A673 (cell line): ENCODE measurements at regions not wholly inside any gene's neighbourhood (a gene's known extent, or its start where the extent isn't known, plus 50 kb on each side); places are given as distances from the start of the nearest gene placed in this dataset.
"Not testable (repeated sequence)": the region's sequence is repeated elsewhere in the genome, so short reads cannot be mapped to it uniquely, and the experiment has no call there.

Experiments used
- EZH2 ChIP-seq: fragments of 200-600 bp; sonication (generic); IDR thresholded peaks from 2 replicates; pipeline ENCODE4 v1.6.1; 2017; ENCODE audit warnings: borderline replicate concordance, low read depth, mild to moderate bottlenecking, mixed read lengths, antibody characterized with exemption, low read length; ENCODE audit not compliant: poor library complexity, severe bottlenecking
- TF ChIP-seq, protein P1 (sequence below): fragments of 300-800, 200-600 bp; sonication (generic); conservative IDR thresholded peaks from 2 replicates; pipeline ENCODE4 v1.5.1; 2017; ENCODE audit warnings: low read depth, mild to moderate bottlenecking, antibody characterized with exemption, low read length, moderate library complexity, mixed read lengths

- TF ChIP-seq, protein P1, sequence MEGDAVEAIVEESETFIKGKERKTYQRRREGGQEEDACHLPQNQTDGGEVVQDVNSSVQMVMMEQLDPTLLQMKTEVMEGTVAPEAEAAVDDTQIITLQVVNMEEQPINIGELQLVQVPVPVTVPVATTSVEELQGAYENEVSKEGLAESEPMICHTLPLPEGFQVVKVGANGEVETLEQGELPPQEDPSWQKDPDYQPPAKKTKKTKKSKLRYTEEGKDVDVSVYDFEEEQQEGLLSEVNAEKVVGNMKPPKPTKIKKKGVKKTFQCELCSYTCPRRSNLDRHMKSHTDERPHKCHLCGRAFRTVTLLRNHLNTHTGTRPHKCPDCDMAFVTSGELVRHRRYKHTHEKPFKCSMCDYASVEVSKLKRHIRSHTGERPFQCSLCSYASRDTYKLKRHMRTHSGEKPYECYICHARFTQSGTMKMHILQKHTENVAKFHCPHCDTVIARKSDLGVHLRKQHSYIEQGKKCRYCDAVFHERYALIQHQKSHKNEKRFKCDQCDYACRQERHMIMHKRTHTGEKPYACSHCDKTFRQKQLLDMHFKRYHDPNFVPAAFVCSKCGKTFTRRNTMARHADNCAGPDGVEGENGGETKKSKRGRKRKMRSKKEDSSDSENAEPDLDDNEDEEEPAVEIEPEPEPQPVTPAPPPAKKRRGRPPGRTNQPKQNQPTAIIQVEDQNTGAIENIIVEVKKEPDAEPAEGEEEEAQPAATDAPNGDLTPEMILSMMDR: not testable (repeated sequence)
- not testable (repeated sequence) for TF ChIP-seq EZH2
These were observed 915.0 kb downstream of the RPIA start for GRCh38 chr2:89606514-89606913.
